ENCODE measurements at regions not wholly inside any gene's neighbourhood (a gene's known extent, or its start where the extent isn't known, plus 50 kb on each side); places are given as distances from the start of the nearest gene placed in this dataset.

GRCh38 chr18:56162311-56163265, 475.8 kb downstream of the TXNL1 start:
- Histone ChIP-seq H2AK5ac (ENCODE audit: insufficient read length, low read length) (no peak overlapping the region), H2BK20ac (ENCODE audit: low read depth, low read length, poor library complexity, severe bottlenecking) (no peak overlapping the region), H3K14ac (ENCODE audit: insufficient read depth, low read length) (no peak overlapping the region), H3K9me3 (ENCODE audit: control insufficient read depth, low read depth, low read length) (no peaks in the 10 kb centered on the region), H2BK5ac (ENCODE audit: insufficient read length, low read length) (no peak overlapping the region), H3K4me1 (ENCODE audit: insufficient read depth, low read length) (no peaks in the 10 kb centered on the region), H3K27me3 (ENCODE audit: insufficient read depth, low read length) (no peaks in the 10 kb centered on the region), H3K18ac (ENCODE audit: insufficient read length, low read depth, low read length) (no peak overlapping the region), H4K91ac (ENCODE audit: insufficient read length, low read depth, low read length) (no peak overlapping the region), H2BK15ac (ENCODE audit: low read depth, low read length) (no peak overlapping the region), H3K4ac (ENCODE audit: low read depth, low read length) (no peak overlapping the region), H3K79me2 (ENCODE audit: insufficient read depth, low read length) (no peaks in the 10 kb centered on the region), H2BK12ac (ENCODE audit: insufficient read length, low read depth, low read length) (no peak overlapping the region), H2AFZ (ENCODE audit: low read length) (no peak overlapping the region), H3K79me1 (ENCODE audit: insufficient read depth, low read depth, low read length, poor library complexity, severe bottlenecking) (no peaks in the 10 kb centered on the region), H4K5ac (ENCODE audit: insufficient read length, low read depth, low read length) (no peak overlapping the region), H3K23ac (ENCODE audit: insufficient read length, low read depth, low read length) (no peak overlapping the region), H3K56ac (ENCODE audit: insufficient read length, low read depth, low read length) (no peak overlapping the region), H3K4me2 (ENCODE audit: insufficient read depth, insufficient read length, low read length) (no peak overlapping the region), H3K23me2 (ENCODE audit: insufficient read length, low read depth, low read length, poor library complexity, severe bottlenecking) (no peaks in the 10 kb centered on the region), H4K20me1 (ENCODE audit: control insufficient read depth, insufficient read depth, insufficient read length) (no peaks in the 10 kb centered on the region), H4K8ac (replicated peaks; ENCODE audit: insufficient read length, low read depth, low read length) (no peak overlapping the region), H3K27ac (ENCODE audit: insufficient read length, low read depth, low read length) (no peak overlapping the region), H2BK120ac (ENCODE audit: low read depth, low read length, poor library complexity, severe bottlenecking) (no peak overlapping the region), H3K9ac (ENCODE audit: extremely low read depth, insufficient read length, low read length) (no peak overlapping the region), H3T11ph (ENCODE audit: low read length) (no peak overlapping the region)
- no peak for TF ChIP-seq CTCF (conservative IDR thresholded peaks at IDR 0.05)
- H3K4me1 Mint-ChIP-seq = peaks cover 3 to 7% of the 10 kb centered on the region in 2 experiments
- H3K27ac Mint-ChIP-seq = no peak overlapping the region
- peaks cover 0 to 2% (median 0%) of the 10 kb centered on the region in 3 experiments; a peak in 1 of 7 replicates for H3K36me3 Mint-ChIP-seq (ENCODE audit: insufficient read depth in 1 of 3, low read depth in 3 of 3)
- WGBS (ENCODE audit: extremely low coverage, insufficient read length, low lambda C conversion rate) = no CpG with 5 or more reads among the region's 5 CpGs
- H3K4me3 Mint-ChIP-seq = no peak overlapping the region
- no peaks in the 10 kb centered on the region for H3K27me3 Mint-ChIP-seq (ENCODE audit: low read depth)
- no peaks in the 10 kb centered on the region; a peak in 2 of 5 replicates for H3K9me3 Mint-ChIP-seq
- no peak for DNase-seq
